RWPE2 (cell line): ENCODE measurements at regions not wholly inside any gene's neighbourhood (a gene's known extent, or its start where the extent isn't known, plus 50 kb on each side); places are given as distances from the start of the nearest gene placed in this dataset.

ENCODE experiments used
- ATAC-seq: fragments of 200-7000 bp; cut with Tn5 transposase; 3 replicates; pipeline ENCODE4 v1.9.1; 2021; ENCODE audit warnings: low read depth
- DNase-seq: peaks from one replicate; pipeline ENCODE4 v3.0.0-alpha.2; 2020; ENCODE audit warnings: low spot score
- H3K27ac ChIP-seq: fragments of 450-650 bp; 2 replicates; pipeline ENCODE4 v1.5.1; 2017; ENCODE audit warnings: mild to moderate bottlenecking; ENCODE audit not compliant: poor library complexity, severe bottlenecking
- H3K27me3 ChIP-seq: fragments of 250-450 bp; sonication (Bioruptor Pico); 2 replicates; pipeline ENCODE4 v1.5.1; 2021; ENCODE audit warnings: mild to moderate bottlenecking, moderate library complexity; ENCODE audit not compliant: insufficient read depth, poor library complexity, severe bottlenecking
- H3K36me3 ChIP-seq: fragments of 250-450 bp; sonication (Bioruptor Pico); 2 replicates; pipeline ENCODE4 v1.5.1; 2020; ENCODE audit warnings: low read depth, mild to moderate bottlenecking, moderate library complexity
- H3K4me1 ChIP-seq: fragments of 250-450 bp; sonication (Bioruptor Pico); 2 replicates; pipeline ENCODE4 v1.5.1; 2021; ENCODE audit warnings: mild to moderate bottlenecking, moderate library complexity; ENCODE audit not compliant: insufficient read depth, poor library complexity, severe bottlenecking
- H3K4me3 ChIP-seq: fragments of 250-450 bp; sonication (Bioruptor Pico); 2 replicates; pipeline ENCODE4 v1.5.1; 2021; ENCODE audit warnings: mild to moderate bottlenecking, moderate library complexity; ENCODE audit not compliant: severe bottlenecking
- H3K9me3 ChIP-seq: fragments of 250-450 bp; sonication (Bioruptor Pico); 2 replicates; pipeline ENCODE4 v1.5.1; 2021; ENCODE audit warnings: mild to moderate bottlenecking, moderate library complexity; ENCODE audit not compliant: severe bottlenecking
- TF ChIP-seq, protein P1 (sequence below): fragments of 450-650 bp; IDR thresholded peaks from one replicate; pipeline ENCODE4 v1.5.1; 2017; ENCODE audit warnings: mild to moderate bottlenecking, moderate library complexity; ENCODE audit not compliant: poor library complexity, severe bottlenecking

GRCh38 chr4:59983852-59984251 lies 1216.3 kb upstream of the ADGRL3 start:
- TF ChIP-seq, protein P1, sequence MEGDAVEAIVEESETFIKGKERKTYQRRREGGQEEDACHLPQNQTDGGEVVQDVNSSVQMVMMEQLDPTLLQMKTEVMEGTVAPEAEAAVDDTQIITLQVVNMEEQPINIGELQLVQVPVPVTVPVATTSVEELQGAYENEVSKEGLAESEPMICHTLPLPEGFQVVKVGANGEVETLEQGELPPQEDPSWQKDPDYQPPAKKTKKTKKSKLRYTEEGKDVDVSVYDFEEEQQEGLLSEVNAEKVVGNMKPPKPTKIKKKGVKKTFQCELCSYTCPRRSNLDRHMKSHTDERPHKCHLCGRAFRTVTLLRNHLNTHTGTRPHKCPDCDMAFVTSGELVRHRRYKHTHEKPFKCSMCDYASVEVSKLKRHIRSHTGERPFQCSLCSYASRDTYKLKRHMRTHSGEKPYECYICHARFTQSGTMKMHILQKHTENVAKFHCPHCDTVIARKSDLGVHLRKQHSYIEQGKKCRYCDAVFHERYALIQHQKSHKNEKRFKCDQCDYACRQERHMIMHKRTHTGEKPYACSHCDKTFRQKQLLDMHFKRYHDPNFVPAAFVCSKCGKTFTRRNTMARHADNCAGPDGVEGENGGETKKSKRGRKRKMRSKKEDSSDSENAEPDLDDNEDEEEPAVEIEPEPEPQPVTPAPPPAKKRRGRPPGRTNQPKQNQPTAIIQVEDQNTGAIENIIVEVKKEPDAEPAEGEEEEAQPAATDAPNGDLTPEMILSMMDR: no peak
- Histone ChIP-seq H3K36me3 (no peaks in the 10 kb centered on the region), H3K9me3 (no peaks in the 10 kb centered on the region), H3K4me1 (no peaks in the 10 kb centered on the region), H3K4me3 (no peak overlapping the region), H3K27ac (no peak overlapping the region), H3K27me3 (no peaks in the 10 kb centered on the region)
- no peak for DNase-seq
- ATAC-seq: no peak

DNA sequence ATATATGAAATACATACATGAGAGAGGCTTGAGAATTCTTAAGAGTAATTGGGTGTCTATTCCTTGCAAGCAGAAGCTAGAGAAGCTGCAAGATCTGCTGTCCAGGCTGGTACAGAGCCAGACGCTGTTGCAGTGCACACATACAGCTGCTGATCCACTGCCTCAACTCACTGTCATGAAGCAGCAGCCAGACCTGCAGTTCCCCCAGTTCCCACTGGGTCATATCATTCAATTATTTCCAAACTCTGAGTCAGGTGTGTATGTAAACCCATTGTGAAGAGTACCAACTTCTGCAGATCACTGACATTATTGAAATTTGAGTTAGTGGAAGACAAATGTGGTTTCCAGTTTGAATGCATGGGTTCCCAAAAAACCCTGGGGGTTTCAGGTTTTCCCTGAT lies 1212.8 kb upstream of the ADGRL3 start:
- TF ChIP-seq, protein P1: no peak
- Histone ChIP-seq H3K9me3 (no peaks in the 10 kb centered on the region), H3K27ac (no peak overlapping the region), H3K4me1 (no peaks in the 10 kb centered on the region), H3K27me3 (no peaks in the 10 kb centered on the region), H3K36me3 (no peaks in the 10 kb centered on the region), H3K4me3 (no peak overlapping the region)
- DNase-seq (no peak), ATAC-seq (no peak)

DNA sequence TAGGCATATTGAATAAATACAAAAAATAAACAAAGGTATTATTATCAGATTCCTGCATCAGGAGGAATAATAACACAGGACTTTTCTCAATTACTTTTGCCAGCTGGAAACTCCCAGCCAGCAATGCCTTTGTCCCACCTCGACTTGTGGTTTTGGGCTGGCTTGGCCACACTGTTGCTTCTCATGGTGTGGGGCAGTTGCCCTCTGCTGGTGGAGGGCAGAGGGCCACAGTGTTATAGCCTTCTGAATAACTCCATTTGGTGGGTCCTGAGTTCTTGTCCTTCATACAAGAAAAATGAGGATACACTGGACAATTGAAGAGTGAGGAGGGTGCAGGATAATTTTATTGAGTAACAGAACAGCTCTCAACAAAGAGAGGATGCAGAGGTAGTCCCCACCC lies 1206.0 kb upstream of the ADGRL3 start:
- no peak overlapping the region for H3K4me3 ChIP-seq
- TF ChIP-seq, protein P1: peak; percentile 21
- no peak for ATAC-seq
- H3K36me3 ChIP-seq: no peaks in the 10 kb centered on the region
- H3K27me3 ChIP-seq: no peaks in the 10 kb centered on the region
- H3K27ac ChIP-seq: no peak overlapping the region
- no peaks in the 10 kb centered on the region for H3K9me3 ChIP-seq
- H3K4me1 ChIP-seq: no peaks in the 10 kb centered on the region
- no peak for DNase-seq

GRCh38 chr4:60002603-60003337 lies 1197.4 kb upstream of the ADGRL3 start:
- H3K4me3 ChIP-seq: no peak overlapping the region
- no peaks in the 10 kb centered on the region for H3K9me3 ChIP-seq
- no peaks in the 10 kb centered on the region for H3K36me3 ChIP-seq
- ATAC-seq (no peak), DNase-seq (no peak)
- TF ChIP-seq, protein P1: no peak
- no peaks in the 10 kb centered on the region for H3K4me1 ChIP-seq
- no peak overlapping the region for H3K27ac ChIP-seq
- no peaks in the 10 kb centered on the region for H3K27me3 ChIP-seq

GRCh38 chr4:60013464-60014184 lies 1186.5 kb upstream of the ADGRL3 start:
- H3K36me3 ChIP-seq: no peaks in the 10 kb centered on the region
- TF ChIP-seq, protein P1: no peak
- ATAC-seq: no peak
- H3K27ac ChIP-seq: no peak overlapping the region
- H3K9me3 ChIP-seq: no peaks in the 10 kb centered on the region
- H3K27me3 ChIP-seq: no peaks in the 10 kb centered on the region
- no peak overlapping the region for H3K4me3 ChIP-seq
- H3K4me1 ChIP-seq: no peaks in the 10 kb centered on the region
- no peak for DNase-seq
